Ishikawa (cell line): ENCODE measurements at regions not wholly inside any gene's neighbourhood (a gene's known extent, or its start where the extent isn't known, plus 50 kb on each side); places are given as distances from the start of the nearest gene placed in this dataset.

Experiments used
- CEBPB ChIP-seq: IDR thresholded peaks from 2 replicates; pipeline ENCODE4 v1.6.1; 2012
- EP300 ChIP-seq: IDR thresholded peaks from 2 replicates; pipeline ENCODE4 v1.6.1; 2012; ENCODE audit warnings: borderline replicate concordance
- FOXM1 ChIP-seq: IDR thresholded peaks from 2 replicates; pipeline ENCODE4 v1.6.1; 2012; ENCODE audit warnings: low read depth, borderline replicate concordance
- NFIC ChIP-seq: IDR thresholded peaks from 2 replicates; pipeline ENCODE4 v1.6.1; 2012
- RAD21 ChIP-seq: IDR thresholded peaks from 2 replicates; pipeline ENCODE4 v1.6.1; 2012; ENCODE audit warnings: low read depth
- TAF1 ChIP-seq: IDR thresholded peaks from 2 replicates; pipeline ENCODE4 v1.6.1; 2012; ENCODE audit warnings: low read depth, mild to moderate bottlenecking
- TEAD4 ChIP-seq: IDR thresholded peaks from 2 replicates; pipeline ENCODE4 v1.6.1; 2012
- YY1 ChIP-seq: IDR thresholded peaks from 2 replicates; pipeline ENCODE4 v1.6.1; 2012; ENCODE audit warnings: low read depth
- ZBTB7A ChIP-seq: IDR thresholded peaks from 2 replicates; pipeline ENCODE4 v1.6.1; 2012; ENCODE audit warnings: low read depth
- TF ChIP-seq, protein P1 (sequence below): IDR thresholded peaks from 2 replicates; pipeline ENCODE4 v1.6.1; 2012; ENCODE audit warnings: low read depth, mild to moderate bottlenecking
- TF ChIP-seq, protein P2 (sequence below): IDR thresholded peaks from 2 replicates; pipeline ENCODE4 v1.6.1; 2012

DNA sequence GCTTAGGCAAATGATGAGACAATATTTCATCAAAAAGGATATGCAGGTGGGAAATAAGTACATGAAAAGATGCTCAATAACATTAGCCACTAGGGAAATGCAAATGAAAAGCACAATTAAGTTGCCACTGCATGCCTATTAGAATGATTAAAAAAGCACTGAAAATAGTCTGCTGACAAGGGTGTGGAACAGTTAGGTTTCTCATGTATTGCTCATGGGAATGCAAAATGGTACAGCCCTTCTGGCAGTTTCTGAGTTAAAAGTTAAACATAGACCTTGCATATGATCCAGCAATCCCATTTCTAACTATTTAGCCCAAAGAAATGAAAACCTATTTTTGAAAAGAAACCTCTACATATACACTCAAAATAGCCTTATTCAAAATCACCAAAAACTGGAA is 393.0 kb downstream of the BMP4 start:
- TF ChIP-seq, protein P1, sequence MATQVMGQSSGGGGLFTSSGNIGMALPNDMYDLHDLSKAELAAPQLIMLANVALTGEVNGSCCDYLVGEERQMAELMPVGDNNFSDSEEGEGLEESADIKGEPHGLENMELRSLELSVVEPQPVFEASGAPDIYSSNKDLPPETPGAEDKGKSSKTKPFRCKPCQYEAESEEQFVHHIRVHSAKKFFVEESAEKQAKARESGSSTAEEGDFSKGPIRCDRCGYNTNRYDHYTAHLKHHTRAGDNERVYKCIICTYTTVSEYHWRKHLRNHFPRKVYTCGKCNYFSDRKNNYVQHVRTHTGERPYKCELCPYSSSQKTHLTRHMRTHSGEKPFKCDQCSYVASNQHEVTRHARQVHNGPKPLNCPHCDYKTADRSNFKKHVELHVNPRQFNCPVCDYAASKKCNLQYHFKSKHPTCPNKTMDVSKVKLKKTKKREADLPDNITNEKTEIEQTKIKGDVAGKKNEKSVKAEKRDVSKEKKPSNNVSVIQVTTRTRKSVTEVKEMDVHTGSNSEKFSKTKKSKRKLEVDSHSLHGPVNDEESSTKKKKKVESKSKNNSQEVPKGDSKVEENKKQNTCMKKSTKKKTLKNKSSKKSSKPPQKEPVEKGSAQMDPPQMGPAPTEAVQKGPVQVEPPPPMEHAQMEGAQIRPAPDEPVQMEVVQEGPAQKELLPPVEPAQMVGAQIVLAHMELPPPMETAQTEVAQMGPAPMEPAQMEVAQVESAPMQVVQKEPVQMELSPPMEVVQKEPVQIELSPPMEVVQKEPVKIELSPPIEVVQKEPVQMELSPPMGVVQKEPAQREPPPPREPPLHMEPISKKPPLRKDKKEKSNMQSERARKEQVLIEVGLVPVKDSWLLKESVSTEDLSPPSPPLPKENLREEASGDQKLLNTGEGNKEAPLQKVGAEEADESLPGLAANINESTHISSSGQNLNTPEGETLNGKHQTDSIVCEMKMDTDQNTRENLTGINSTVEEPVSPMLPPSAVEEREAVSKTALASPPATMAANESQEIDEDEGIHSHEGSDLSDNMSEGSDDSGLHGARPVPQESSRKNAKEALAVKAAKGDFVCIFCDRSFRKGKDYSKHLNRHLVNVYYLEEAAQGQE: no peak
- no peak for TF ChIP-seq TAF1
- TF ChIP-seq ZBTB7A: no peak
- TF ChIP-seq, protein P2, sequence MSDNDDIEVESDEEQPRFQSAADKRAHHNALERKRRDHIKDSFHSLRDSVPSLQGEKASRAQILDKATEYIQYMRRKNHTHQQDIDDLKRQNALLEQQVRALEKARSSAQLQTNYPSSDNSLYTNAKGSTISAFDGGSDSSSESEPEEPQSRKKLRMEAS: no peak
- no peak for TF ChIP-seq EP300
- no peak for TF ChIP-seq NFIC
- TF ChIP-seq YY1: no peak
- no peak for TF ChIP-seq TEAD4
- no peak for TF ChIP-seq CEBPB
- TF ChIP-seq RAD21: no peak
- no peak for TF ChIP-seq FOXM1
